A549 (cell line): ENCODE measurements at regions not wholly inside any gene's neighbourhood (a gene's known extent, or its start where the extent isn't known, plus 50 kb on each side); places are given as distances from the start of the nearest gene placed in this dataset.

Experiments used
- ATAC-seq, 2 experiments: fragments of 200-7000 bp in 1 of 2; fragments of >200 bp in 1 of 2; cut with Nextera tagmentation in 1 of 2; cut with Tn5 transposase in 1 of 2; 3 replicates each; pipeline versions ENCODE4 v1.8.0 to v1.9.1; 2018 to 2020; ENCODE audit warnings: mild to moderate bottlenecking in 1 of 2, moderate library complexity in 1 of 2
- CTCF ChIA-PET: fragments of 300-600 bp; sonication (Branson Sonifier 250); formaldehyde crosslinking; extraction: SDS; loops from one replicate; lab custom pipeline; 2021; ENCODE audit warnings: antibody characterized with exemption, inconsistent platforms; lab: Yijun Ruan, JAX
- POLR2A ChIA-PET: fragments of 350-600 bp; formaldehyde crosslinking; extraction: SDS; loops from one replicate; lab custom pipeline; 2021; ENCODE audit warnings: antibody characterized with exemption, inconsistent platforms; lab: Yijun Ruan, JAX
- DNase-seq, 2 experiments: peaks; one replicate each; pipeline versions ENCODE4 v3.0.0 to v3.0.0-alpha.2; 2011 to 2016; ENCODE audit warnings: low read depth in 1 of 2, low spot score in 1 of 2
- FAIRE-seq: peaks from 2 replicates; lab custom pipeline; 2011; peaks lifted over from hg19 to GRCh38; lab: Jason Lieb, UNC
- H3K27ac ChIP-seq, 2 experiments: fragments of >200 bp; sonication (Bioruptor Twin); formaldehyde crosslinking; 3 replicates each; pipeline ENCODE4 v1.5.1; 2016 to 2017
- H3K4me1 ChIP-seq: fragments of >200 bp; sonication (Bioruptor Twin); formaldehyde crosslinking; 3 replicates; pipeline ENCODE4 v1.6.1; 2016
- H3K4me2 ChIP-seq: fragments of >200 bp; sonication (Bioruptor Twin); formaldehyde crosslinking; 3 replicates; pipeline ENCODE4 v1.6.1; 2016
- H3K4me3 ChIP-seq: fragments of >200 bp; sonication (Bioruptor Twin); formaldehyde crosslinking; 3 replicates; pipeline ENCODE4 v1.5.1; 2016
- H3K9me3 ChIP-seq: fragments of >200 bp; sonication (Bioruptor Twin); formaldehyde crosslinking; 3 replicates; pipeline ENCODE4 v1.6.1; 2016
- CBX8 ChIP-seq: fragments of 200-600 bp; sonication (generic); IDR thresholded peaks from 2 replicates; pipeline ENCODE4 v1.6.1; 2016
- CEBPB ChIP-seq, 2 experiments: fragments of >200 bp in 1 of 2; sonication (Bioruptor Twin) in 1 of 2; formaldehyde crosslinking in 1 of 2; IDR thresholded peaks; 2 replicates each; pipeline ENCODE4 v1.6.1; 2012 to 2016
- CHD2 ChIP-seq: fragments of 150-350 bp; IDR thresholded peaks from 2 replicates; pipeline ENCODE4 v1.6.1; 2014; ENCODE audit warnings: low read length; ENCODE audit not compliant: partially characterized antibody
- EP300 ChIP-seq, 2 experiments: fragments of >200 bp; sonication (Bioruptor Twin); formaldehyde crosslinking; IDR thresholded peaks; 2 replicates in 1 of 2; 3 replicates in 1 of 2; pipeline ENCODE4 v1.6.1; 2016 to 2017
- FOSB ChIP-seq: fragments of 250-450 bp; sonication (Bioruptor Pico); IDR thresholded peaks from 2 replicates; pipeline ENCODE4 v1.5.0; 2020; ENCODE audit warnings: mild to moderate bottlenecking, moderate library complexity
- JUN ChIP-seq, 2 experiments: fragments of >200 bp; sonication (Bioruptor Twin); formaldehyde crosslinking; IDR thresholded peaks; 2 replicates in 1 of 2; 3 replicates in 1 of 2; pipeline ENCODE4 v1.6.1; 2016 to 2017
- MYC ChIP-seq: IDR thresholded peaks from 2 replicates; pipeline ENCODE4 v1.6.1; 2012; ENCODE audit warnings: mild to moderate bottlenecking, inconsistent platforms, low read length, improper control_type of control experiment, borderline replicate concordance
- NR3C1 ChIP-seq: fragments of >200 bp; sonication (Bioruptor Twin); formaldehyde crosslinking; IDR thresholded peaks from 3 replicates; pipeline ENCODE4 v1.6.1; 2017
- PBX3 ChIP-seq: IDR thresholded peaks from 2 replicates; pipeline ENCODE4 v1.6.1; 2012
- PHF8 ChIP-seq: fragments of 200-600 bp; sonication (generic); IDR thresholded peaks from 2 replicates; pipeline ENCODE4 v1.6.1; 2016; ENCODE audit warnings: low read depth, mild to moderate bottlenecking, antibody characterized with exemption, moderate library complexity, borderline replicate concordance
- RAD21 ChIP-seq, 2 experiments: fragments of >200 bp in 1 of 2; sonication (Bioruptor Twin) in 1 of 2; formaldehyde crosslinking in 1 of 2; IDR thresholded peaks in 1 of 2; conservative IDR thresholded peaks in 1 of 2; 2 replicates in 1 of 2; 3 replicates in 1 of 2; pipeline ENCODE4 v1.6.1; 2012 to 2018; ENCODE audit warnings: inconsistent platforms in 1 of 2
- RNF2 ChIP-seq: fragments of 200-600 bp; sonication (generic); IDR thresholded peaks from 2 replicates; pipeline ENCODE4 v1.6.1; 2016; ENCODE audit warnings: low read depth, mild to moderate bottlenecking, antibody characterized with exemption, moderate library complexity, borderline replicate concordance
- WGBS: methylation state at CpG from one replicate; pipeline ENCODE4 v1.1.6; 2017; ENCODE audit errors: missing lambda C conversion rate; 5-methylcytosine and 5-hydroxymethylcytosine counted together
- TF ChIP-seq, protein P1 (sequence below): IDR thresholded peaks from 2 replicates; pipeline ENCODE4 v1.6.1; 2012; ENCODE audit warnings: low read depth, borderline replicate concordance
- TF ChIP-seq, protein P2 (sequence below): fragments of 150-350 bp; IDR thresholded peaks from 2 replicates; pipeline ENCODE4 v1.6.1; 2014; ENCODE audit warnings: low read depth, mild to moderate bottlenecking, low read length
- TF ChIP-seq, protein P3 (sequence below): fragments of 200-600 bp; sonication (generic); IDR thresholded peaks from 2 replicates; pipeline ENCODE4 v1.6.1; 2016; ENCODE audit warnings: antibody characterized with exemption, mild to moderate bottlenecking, moderate library complexity

DNA sequence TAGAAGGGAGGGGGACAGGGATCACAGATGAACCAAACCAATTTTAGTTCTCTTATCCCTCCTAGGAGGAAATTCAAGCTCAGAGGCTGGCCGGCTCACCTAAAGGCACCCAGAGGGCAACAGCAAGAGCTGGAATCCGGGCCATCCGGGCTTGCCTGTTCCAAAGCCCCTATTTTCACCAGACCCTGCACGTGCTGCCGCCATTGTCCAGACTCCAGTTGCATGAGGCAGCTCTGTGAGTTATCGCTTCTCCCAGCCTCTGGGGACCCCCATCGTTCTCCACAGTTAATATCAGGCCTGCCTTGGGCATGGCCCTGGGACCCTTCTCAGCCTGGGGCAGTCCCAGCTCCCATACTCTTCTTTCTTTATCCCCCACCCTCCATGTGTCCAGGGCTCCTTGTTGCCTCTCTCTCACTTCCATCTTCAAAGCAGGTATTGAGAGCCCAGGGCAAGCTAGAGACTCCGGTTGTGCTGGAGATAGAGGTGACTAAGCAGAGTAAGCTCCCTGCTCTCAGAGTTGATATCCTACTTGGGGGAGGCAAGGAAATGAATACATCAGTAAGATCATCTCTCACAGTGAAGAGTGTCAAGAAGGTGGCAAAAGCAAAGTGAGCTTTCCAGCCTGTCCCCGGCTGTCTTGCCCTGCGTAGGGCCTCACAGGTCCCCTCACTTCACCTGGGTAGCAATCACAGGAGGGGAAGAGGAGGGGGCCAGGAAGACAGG, 322.8 kb downstream of the UACA start (continued):
- TF ChIP-seq, protein P1, sequence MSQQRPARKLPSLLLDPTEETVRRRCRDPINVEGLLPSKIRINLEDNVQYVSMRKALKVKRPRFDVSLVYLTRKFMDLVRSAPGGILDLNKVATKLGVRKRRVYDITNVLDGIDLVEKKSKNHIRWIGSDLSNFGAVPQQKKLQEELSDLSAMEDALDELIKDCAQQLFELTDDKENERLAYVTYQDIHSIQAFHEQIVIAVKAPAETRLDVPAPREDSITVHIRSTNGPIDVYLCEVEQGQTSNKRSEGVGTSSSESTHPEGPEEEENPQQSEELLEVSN: no peak
- TF ChIP-seq RAD21 (conservative IDR thresholded peaks at IDR 0.05 in 1 of 2, IDR thresholded peaks at IDR 0.05 in 1 of 2): no peak
- no peak for TF ChIP-seq FOSB (CRISPR knock-in tag)
- TF ChIP-seq EP300 (IDR thresholded peaks at IDR 0.05): no peak

DNA sequence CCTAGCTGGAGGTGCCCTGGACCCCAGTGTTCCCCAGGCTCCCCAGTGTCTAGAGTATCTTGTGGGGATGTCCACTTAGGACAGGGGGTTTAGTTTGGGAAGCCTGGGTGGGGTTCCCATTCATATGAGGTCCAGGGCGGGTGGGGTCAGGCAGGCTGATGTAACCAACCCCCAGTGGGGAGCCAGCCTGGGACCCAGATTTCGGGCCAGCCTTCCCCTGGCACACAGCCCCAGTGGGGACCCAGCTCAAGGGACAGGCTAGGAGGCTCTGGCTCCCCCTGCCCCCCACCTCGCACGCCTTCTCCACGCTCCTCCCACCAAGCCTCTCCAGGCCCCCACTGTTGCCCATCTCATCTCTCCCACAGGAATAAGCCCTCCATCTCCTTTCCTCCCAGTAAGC, 323.5 kb downstream of the UACA start:
- no peak for FAIRE-seq
- 79% methylated on average over 5 of the region's 5 CpGs for WGBS
- peaks cover 6% of the 10 kb centered on the region; the same call in 2 of the 3 replicates for H3K4me1 ChIP-seq

DNA sequence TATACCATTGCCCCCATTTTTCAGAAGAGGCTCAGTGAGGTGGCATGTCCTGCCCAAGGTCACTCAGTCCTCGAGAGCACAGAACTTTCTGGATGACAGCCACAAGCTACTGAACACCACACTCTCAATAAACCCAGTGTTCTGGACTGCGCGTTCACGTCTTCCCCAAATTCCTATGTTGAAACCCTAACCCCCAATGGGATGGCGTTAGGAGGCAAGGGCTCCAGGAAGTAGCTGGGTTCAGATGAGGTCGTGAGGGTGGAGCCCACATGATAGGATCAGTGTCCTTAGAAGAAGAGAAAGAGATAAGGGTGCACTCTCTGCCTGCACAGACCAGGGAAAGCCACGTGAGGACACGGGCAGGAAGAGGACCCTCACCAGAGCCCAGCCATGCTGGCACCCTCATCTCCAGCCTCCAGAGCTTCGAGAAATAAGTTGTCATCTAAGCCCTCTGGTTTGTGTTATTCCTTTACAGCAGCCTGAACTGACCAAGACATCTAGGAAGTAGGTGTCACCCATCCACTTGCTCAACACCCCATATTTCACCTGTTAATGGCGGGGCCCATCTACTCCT, 324.0 kb downstream of the UACA start:
- 74% methylated on average over 10 of the region's 10 CpGs for WGBS
- ChIA-PET POLR2A (no interaction called here), CTCF (interaction anchor here (0.8 to 3.5 kb wide), 4 partner anchors 12 to 28 kb away, joined by 3 to 18 read pairs (median 6); no protein-coding TSS in a partner anchor)
- FAIRE-seq (no peak), DNase-seq (no peak), ATAC-seq (no peak)
- no peak overlapping the region for H3K4me3 ChIP-seq
- no peak overlapping the region for H3K4me2 ChIP-seq
- no peaks in the 10 kb centered on the region for H3K9me3 ChIP-seq
- no peak overlapping the region for H3K27ac ChIP-seq
- H3K4me1 ChIP-seq: peaks cover 9% of the 10 kb centered on the region; the same call in 2 of the 3 replicates
- no peak for TF ChIP-seq NR3C1
- TF ChIP-seq CEBPB (IDR thresholded peaks at IDR 0.05): no peak
- TF ChIP-seq, all 56 proteins: peak for 0

More for the DNA sequence above, 323.5 kb downstream of the UACA start:
- Histone ChIP-seq H3K9me3 (no peaks in the 10 kb centered on the region), H3K27ac (no peak overlapping the region), H3K4me3 (no peak overlapping the region), H3K4me2 (no peak overlapping the region)
- DNase-seq (no peak), ATAC-seq (no peak)
- CTCF ChIA-PET: interaction anchor here (0.8 to 3.5 kb wide), 5 partner anchors 12 to 48 kb away, joined by 3 to 18 read pairs (median 4); no protein-coding TSS in a partner anchor
- POLR2A ChIA-PET: no interaction called here
- no peak for TF ChIP-seq MYC
- TF ChIP-seq, protein P2, sequence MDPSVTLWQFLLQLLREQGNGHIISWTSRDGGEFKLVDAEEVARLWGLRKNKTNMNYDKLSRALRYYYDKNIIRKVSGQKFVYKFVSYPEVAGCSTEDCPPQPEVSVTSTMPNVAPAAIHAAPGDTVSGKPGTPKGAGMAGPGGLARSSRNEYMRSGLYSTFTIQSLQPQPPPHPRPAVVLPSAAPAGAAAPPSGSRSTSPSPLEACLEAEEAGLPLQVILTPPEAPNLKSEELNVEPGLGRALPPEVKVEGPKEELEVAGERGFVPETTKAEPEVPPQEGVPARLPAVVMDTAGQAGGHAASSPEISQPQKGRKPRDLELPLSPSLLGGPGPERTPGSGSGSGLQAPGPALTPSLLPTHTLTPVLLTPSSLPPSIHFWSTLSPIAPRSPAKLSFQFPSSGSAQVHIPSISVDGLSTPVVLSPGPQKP: no peak
- TF ChIP-seq PHF8: no peak
- no peak for TF ChIP-seq CHD2
- TF ChIP-seq RNF2: no peak
- no peak for TF ChIP-seq JUN (IDR thresholded peaks at IDR 0.05)
- TF ChIP-seq, protein P3, sequence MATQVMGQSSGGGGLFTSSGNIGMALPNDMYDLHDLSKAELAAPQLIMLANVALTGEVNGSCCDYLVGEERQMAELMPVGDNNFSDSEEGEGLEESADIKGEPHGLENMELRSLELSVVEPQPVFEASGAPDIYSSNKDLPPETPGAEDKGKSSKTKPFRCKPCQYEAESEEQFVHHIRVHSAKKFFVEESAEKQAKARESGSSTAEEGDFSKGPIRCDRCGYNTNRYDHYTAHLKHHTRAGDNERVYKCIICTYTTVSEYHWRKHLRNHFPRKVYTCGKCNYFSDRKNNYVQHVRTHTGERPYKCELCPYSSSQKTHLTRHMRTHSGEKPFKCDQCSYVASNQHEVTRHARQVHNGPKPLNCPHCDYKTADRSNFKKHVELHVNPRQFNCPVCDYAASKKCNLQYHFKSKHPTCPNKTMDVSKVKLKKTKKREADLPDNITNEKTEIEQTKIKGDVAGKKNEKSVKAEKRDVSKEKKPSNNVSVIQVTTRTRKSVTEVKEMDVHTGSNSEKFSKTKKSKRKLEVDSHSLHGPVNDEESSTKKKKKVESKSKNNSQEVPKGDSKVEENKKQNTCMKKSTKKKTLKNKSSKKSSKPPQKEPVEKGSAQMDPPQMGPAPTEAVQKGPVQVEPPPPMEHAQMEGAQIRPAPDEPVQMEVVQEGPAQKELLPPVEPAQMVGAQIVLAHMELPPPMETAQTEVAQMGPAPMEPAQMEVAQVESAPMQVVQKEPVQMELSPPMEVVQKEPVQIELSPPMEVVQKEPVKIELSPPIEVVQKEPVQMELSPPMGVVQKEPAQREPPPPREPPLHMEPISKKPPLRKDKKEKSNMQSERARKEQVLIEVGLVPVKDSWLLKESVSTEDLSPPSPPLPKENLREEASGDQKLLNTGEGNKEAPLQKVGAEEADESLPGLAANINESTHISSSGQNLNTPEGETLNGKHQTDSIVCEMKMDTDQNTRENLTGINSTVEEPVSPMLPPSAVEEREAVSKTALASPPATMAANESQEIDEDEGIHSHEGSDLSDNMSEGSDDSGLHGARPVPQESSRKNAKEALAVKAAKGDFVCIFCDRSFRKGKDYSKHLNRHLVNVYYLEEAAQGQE: no peak
- no peak for TF ChIP-seq CBX8
- no peak for TF ChIP-seq PBX3
